ENCODE measurements at regions not wholly inside any gene's neighbourhood (a gene's known extent, or its start where the extent isn't known, plus 50 kb on each side); places are given as distances from the start of the nearest gene placed in this dataset.

- TF ChIP-seq CTCF (conservative IDR thresholded peaks at IDR 0.05; ENCODE audit: low read length) (no peak), EZH2phosphoT487 (IDR thresholded peaks at IDR 0.05; ENCODE audit: borderline replicate concordance) (no peak)
These were observed 141.8 kb downstream of the DISP1 start for GRCh38 chr1:222956601-222957000.

Data from Loucy (cell line).